ENCODE measurements at regions not wholly inside any gene's neighbourhood (a gene's known extent, or its start where the extent isn't known, plus 50 kb on each side); places are given as distances from the start of the nearest gene placed in this dataset.

GRCh38 chr4:176981074-176981473 lies 188.4 kb upstream of the VEGFC start:
- no peaks in the 10 kb centered on the region for H3K4me1 ChIP-seq (ENCODE audit: insufficient read depth, low read length)
- no peaks in the 10 kb centered on the region for H3K36me3 ChIP-seq (ENCODE audit: insufficient read depth, low read length)
- no peaks in the 10 kb centered on the region for H3K27me3 ChIP-seq (ENCODE audit: control insufficient read depth in 1 of 2, insufficient read depth in 2 of 2, low read length in 2 of 2)
- no peak overlapping the region for H3K9ac ChIP-seq (ENCODE audit: low read length)
- no peak overlapping the region for H3K27ac ChIP-seq (ENCODE audit: low read depth, low read length)
- H3K9me3 ChIP-seq (ENCODE audit: low read length): no peaks in the 10 kb centered on the region
- no peak overlapping the region for H3K4me3 ChIP-seq (ENCODE audit: low read depth in 1 of 2, low read length in 2 of 2)

- Histone ChIP-seq H3K9ac (ENCODE audit: low read length) (no peak overlapping the region), H3K9me3 (ENCODE audit: low read length) (no peaks in the 10 kb centered on the region), H3K27ac (ENCODE audit: low read depth, low read length) (no peak overlapping the region), H3K4me1 (ENCODE audit: insufficient read depth, low read length) (no peaks in the 10 kb centered on the region), H3K4me3 (ENCODE audit: low read depth in 1 of 2, low read length in 2 of 2) (no peak overlapping the region), H3K27me3 (ENCODE audit: control insufficient read depth in 1 of 2, insufficient read depth in 2 of 2, low read length in 2 of 2) (no peaks in the 10 kb centered on the region), H3K36me3 (ENCODE audit: insufficient read depth, low read length) (no peaks in the 10 kb centered on the region)
These were observed 188.8 kb upstream of the VEGFC start for GRCh38 chr4:176981551-176981950.

GRCh38 chr4:176988226-176988625 lies 195.5 kb upstream of the VEGFC start:
- Histone ChIP-seq H3K4me1 (ENCODE audit: insufficient read depth, low read length) (no peaks in the 10 kb centered on the region), H3K27ac (ENCODE audit: low read depth, low read length) (no peak overlapping the region), H3K9ac (ENCODE audit: low read length) (no peak overlapping the region), H3K9me3 (ENCODE audit: low read length) (no peaks in the 10 kb centered on the region), H3K27me3 (ENCODE audit: control insufficient read depth in 1 of 2, insufficient read depth in 2 of 2, low read length in 2 of 2) (no peaks in the 10 kb centered on the region), H3K36me3 (ENCODE audit: insufficient read depth, low read length) (no peaks in the 10 kb centered on the region), H3K4me3 (ENCODE audit: low read depth in 1 of 2, low read length in 2 of 2) (no peak overlapping the region)

DNA sequence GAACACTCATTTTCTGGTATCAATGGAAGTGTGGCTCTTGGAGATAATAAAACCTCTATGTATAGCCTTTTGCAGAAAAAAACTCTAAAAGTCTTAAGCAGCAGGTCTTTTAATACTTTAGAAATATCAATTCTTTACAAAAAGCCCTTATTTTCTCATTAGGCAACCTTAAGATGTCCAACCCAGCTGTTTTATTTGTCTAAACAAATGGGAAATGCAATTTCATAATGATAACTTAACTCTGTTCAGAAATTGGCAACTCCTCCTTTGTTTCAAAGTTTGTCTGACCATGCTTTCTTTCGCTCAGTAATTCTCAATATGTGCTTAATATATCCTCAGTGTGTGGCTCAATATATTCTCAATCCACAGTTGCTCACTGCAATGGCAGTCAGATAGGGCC lies 196.5 kb upstream of the VEGFC start:
- H3K27ac ChIP-seq (ENCODE audit: low read depth, low read length): no peak overlapping the region
- no peak overlapping the region for H3K9ac ChIP-seq (ENCODE audit: low read length)
- no peak overlapping the region for H3K4me3 ChIP-seq (ENCODE audit: low read depth in 1 of 2, low read length in 2 of 2)
- no peaks in the 10 kb centered on the region for H3K9me3 ChIP-seq (ENCODE audit: low read length)
- no peaks in the 10 kb centered on the region for H3K4me1 ChIP-seq (ENCODE audit: insufficient read depth, low read length)
- no peaks in the 10 kb centered on the region for H3K27me3 ChIP-seq (ENCODE audit: control insufficient read depth in 1 of 2, insufficient read depth in 2 of 2, low read length in 2 of 2)
- no peaks in the 10 kb centered on the region for H3K36me3 ChIP-seq (ENCODE audit: insufficient read depth, low read length)

DNA sequence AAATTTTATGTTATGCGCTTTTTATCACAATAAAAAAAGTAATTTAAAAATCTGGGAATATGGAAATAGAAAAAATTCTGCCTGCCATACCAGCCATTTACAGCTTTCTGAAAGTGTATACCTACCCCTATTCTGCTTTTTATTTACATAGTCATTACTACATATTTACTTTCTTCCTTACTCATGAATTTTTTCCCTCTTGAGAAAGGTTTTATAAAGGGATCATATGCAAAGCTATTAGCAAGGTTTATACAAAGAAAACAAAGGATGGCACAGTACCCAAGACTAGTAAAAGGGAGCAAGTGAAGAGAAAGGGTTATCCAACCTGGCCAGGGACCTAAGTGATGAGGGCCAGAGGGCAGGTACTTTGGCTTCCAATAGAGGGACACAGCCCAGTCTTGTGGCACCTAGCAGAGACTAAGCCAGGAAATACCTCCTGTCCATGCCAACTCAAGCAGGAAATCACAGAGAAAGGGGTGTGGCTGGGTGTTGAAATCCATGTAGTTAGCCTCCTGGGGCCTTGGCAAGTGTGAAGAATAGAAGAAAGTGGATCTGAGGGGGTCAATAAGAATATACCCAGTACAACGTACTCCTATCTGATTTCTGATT lies 207.3 kb upstream of the VEGFC start:
- H3K27ac ChIP-seq (ENCODE audit: low read depth, low read length): no peak overlapping the region
- no peaks in the 10 kb centered on the region for H3K36me3 ChIP-seq (ENCODE audit: insufficient read depth, low read length)
- H3K4me1 ChIP-seq (ENCODE audit: insufficient read depth, low read length): no peaks in the 10 kb centered on the region
- no peaks in the 10 kb centered on the region for H3K9me3 ChIP-seq (ENCODE audit: low read length)
- no peak overlapping the region for H3K9ac ChIP-seq (ENCODE audit: low read length)
- H3K4me3 ChIP-seq (ENCODE audit: low read depth in 1 of 2, low read length in 2 of 2): no peak overlapping the region
- H3K27me3 ChIP-seq (ENCODE audit: control insufficient read depth in 1 of 2, insufficient read depth in 2 of 2, low read length in 2 of 2): no peaks in the 10 kb centered on the region

- Histone ChIP-seq H3K36me3 (ENCODE audit: insufficient read depth, low read length) (no peaks in the 10 kb centered on the region), H3K9ac (ENCODE audit: low read length) (no peak overlapping the region), H3K27ac (ENCODE audit: low read depth, low read length) (no peak overlapping the region), H3K27me3 (ENCODE audit: control insufficient read depth in 1 of 2, insufficient read depth in 2 of 2, low read length in 2 of 2) (no peaks in the 10 kb centered on the region), H3K9me3 (ENCODE audit: low read length) (no peaks in the 10 kb centered on the region), H3K4me1 (ENCODE audit: insufficient read depth, low read length) (no peaks in the 10 kb centered on the region), H3K4me3 (ENCODE audit: low read depth in 1 of 2, low read length in 2 of 2) (no peak overlapping the region)
These were observed 208.8 kb upstream of the VEGFC start for GRCh38 chr4:177001271-177002175.

- H3K27me3 ChIP-seq (ENCODE audit: control insufficient read depth in 1 of 2, insufficient read depth in 2 of 2, low read length in 2 of 2): no peaks in the 10 kb centered on the region
- H3K4me1 ChIP-seq (ENCODE audit: insufficient read depth, low read length): no peaks in the 10 kb centered on the region
- H3K27ac ChIP-seq (ENCODE audit: low read depth, low read length): no peak overlapping the region
- no peak overlapping the region for H3K9ac ChIP-seq (ENCODE audit: low read length)
- no peak overlapping the region for H3K4me3 ChIP-seq (ENCODE audit: low read depth in 1 of 2, low read length in 2 of 2)
- H3K9me3 ChIP-seq (ENCODE audit: low read length): no peaks in the 10 kb centered on the region
- no peaks in the 10 kb centered on the region for H3K36me3 ChIP-seq (ENCODE audit: insufficient read depth, low read length)
These were observed 213.0 kb upstream of the VEGFC start for GRCh38 chr4:177005674-177006230.

- H3K27me3 ChIP-seq (ENCODE audit: control insufficient read depth in 1 of 2, insufficient read depth in 2 of 2, low read length in 2 of 2): no peaks in the 10 kb centered on the region
- no peak overlapping the region for H3K4me3 ChIP-seq (ENCODE audit: low read depth in 1 of 2, low read length in 2 of 2)
- no peak overlapping the region for H3K27ac ChIP-seq (ENCODE audit: low read depth, low read length)
- H3K9ac ChIP-seq (ENCODE audit: low read length): no peak overlapping the region
- no peaks in the 10 kb centered on the region for H3K4me1 ChIP-seq (ENCODE audit: insufficient read depth, low read length)
- H3K36me3 ChIP-seq (ENCODE audit: insufficient read depth, low read length): no peaks in the 10 kb centered on the region
- H3K9me3 ChIP-seq (ENCODE audit: low read length): no peaks in the 10 kb centered on the region
These were observed 213.6 kb upstream of the VEGFC start for GRCh38 chr4:177006331-177006730.

GRCh38 chr4:177008071-177008835 lies 215.5 kb upstream of the VEGFC start:
- Histone ChIP-seq H3K27ac (ENCODE audit: low read depth, low read length) (no peak overlapping the region), H3K9me3 (ENCODE audit: low read length) (no peaks in the 10 kb centered on the region), H3K36me3 (ENCODE audit: insufficient read depth, low read length) (no peaks in the 10 kb centered on the region), H3K4me1 (ENCODE audit: insufficient read depth, low read length) (no peaks in the 10 kb centered on the region), H3K4me3 (ENCODE audit: low read depth in 1 of 2, low read length in 2 of 2) (no peak overlapping the region), H3K9ac (ENCODE audit: low read length) (no peak overlapping the region), H3K27me3 (ENCODE audit: control insufficient read depth in 1 of 2, insufficient read depth in 2 of 2, low read length in 2 of 2) (no peaks in the 10 kb centered on the region)

- Histone ChIP-seq H3K4me3 (ENCODE audit: low read depth in 1 of 2, low read length in 2 of 2) (no peak overlapping the region), H3K36me3 (ENCODE audit: insufficient read depth, low read length) (no peaks in the 10 kb centered on the region), H3K9me3 (ENCODE audit: low read length) (peaks cover 5% of the 10 kb centered on the region), H3K27ac (ENCODE audit: low read depth, low read length) (no peak overlapping the region), H3K27me3 (ENCODE audit: control insufficient read depth in 1 of 2, insufficient read depth in 2 of 2, low read length in 2 of 2) (no peaks in the 10 kb centered on the region), H3K9ac (ENCODE audit: low read length) (no peak overlapping the region), H3K4me1 (ENCODE audit: insufficient read depth, low read length) (no peaks in the 10 kb centered on the region)
These were observed 216.2 kb upstream of the VEGFC start for GRCh38 chr4:177008836-177009501.

DNA sequence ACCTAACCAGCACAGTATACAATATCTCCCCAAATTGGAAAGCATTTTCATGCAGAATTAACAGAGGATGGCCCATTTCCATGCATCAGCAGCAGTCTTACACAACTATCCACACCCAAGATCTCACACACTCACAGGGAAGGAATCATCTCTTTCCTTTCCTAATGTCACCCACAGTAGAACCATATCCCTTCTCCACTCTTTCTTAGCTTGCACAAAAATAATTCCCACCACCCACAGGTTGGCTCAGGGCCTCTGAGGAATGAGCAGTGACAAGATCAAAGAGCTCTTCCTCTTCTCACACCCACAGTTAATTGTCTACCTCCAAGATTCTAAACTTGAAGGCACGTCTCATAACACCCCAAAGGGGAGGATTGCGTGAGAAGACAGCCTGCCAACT lies 217.7 kb upstream of the VEGFC start:
- H3K4me1 ChIP-seq (ENCODE audit: insufficient read depth, low read length): no peaks in the 10 kb centered on the region
- no peak overlapping the region for H3K9ac ChIP-seq (ENCODE audit: low read length)
- H3K9me3 ChIP-seq (ENCODE audit: low read length): peaks cover 5% of the 10 kb centered on the region
- H3K36me3 ChIP-seq (ENCODE audit: insufficient read depth, low read length): no peaks in the 10 kb centered on the region
- H3K27ac ChIP-seq (ENCODE audit: low read depth, low read length): no peak overlapping the region
- H3K4me3 ChIP-seq (ENCODE audit: low read depth in 1 of 2, low read length in 2 of 2): no peak overlapping the region
- no peaks in the 10 kb centered on the region for H3K27me3 ChIP-seq (ENCODE audit: control insufficient read depth in 1 of 2, insufficient read depth in 2 of 2, low read length in 2 of 2)

Measured in muscle layer of colon (tissue), 2 donors.